Omental fat pad (tissue), 3 donors: ENCODE measurements at regions not wholly inside any gene's neighbourhood (a gene's known extent, or its start where the extent isn't known, plus 50 kb on each side); places are given as distances from the start of the nearest gene placed in this dataset.

Source experiments
- ATAC-seq: fragments of 150-250 bp; one replicate; pipeline ENCODE4 v1.9.1; 2016; ENCODE audit warnings: mild to moderate bottlenecking, moderate library complexity; ENCODE audit not compliant: low FRiP score
- DNase-seq: peaks from one replicate; pipeline ENCODE4 v3.0.0-alpha.2; 2019; ENCODE audit warnings: low spot score
- TF ChIP-seq, protein P1 (sequence below), 3 donors: fragments of 450-650 bp; IDR thresholded peaks; one replicate each; pipeline ENCODE4 v1.5.1; 2016 to 2017; ENCODE audit warnings: antibody characterized with exemption in 3 of 3, mild to moderate bottlenecking in 3 of 3, moderate library complexity in 2 of 3

- DNase-seq, result no peak
- ATAC-seq, result no peak
- TF ChIP-seq, protein P1, sequence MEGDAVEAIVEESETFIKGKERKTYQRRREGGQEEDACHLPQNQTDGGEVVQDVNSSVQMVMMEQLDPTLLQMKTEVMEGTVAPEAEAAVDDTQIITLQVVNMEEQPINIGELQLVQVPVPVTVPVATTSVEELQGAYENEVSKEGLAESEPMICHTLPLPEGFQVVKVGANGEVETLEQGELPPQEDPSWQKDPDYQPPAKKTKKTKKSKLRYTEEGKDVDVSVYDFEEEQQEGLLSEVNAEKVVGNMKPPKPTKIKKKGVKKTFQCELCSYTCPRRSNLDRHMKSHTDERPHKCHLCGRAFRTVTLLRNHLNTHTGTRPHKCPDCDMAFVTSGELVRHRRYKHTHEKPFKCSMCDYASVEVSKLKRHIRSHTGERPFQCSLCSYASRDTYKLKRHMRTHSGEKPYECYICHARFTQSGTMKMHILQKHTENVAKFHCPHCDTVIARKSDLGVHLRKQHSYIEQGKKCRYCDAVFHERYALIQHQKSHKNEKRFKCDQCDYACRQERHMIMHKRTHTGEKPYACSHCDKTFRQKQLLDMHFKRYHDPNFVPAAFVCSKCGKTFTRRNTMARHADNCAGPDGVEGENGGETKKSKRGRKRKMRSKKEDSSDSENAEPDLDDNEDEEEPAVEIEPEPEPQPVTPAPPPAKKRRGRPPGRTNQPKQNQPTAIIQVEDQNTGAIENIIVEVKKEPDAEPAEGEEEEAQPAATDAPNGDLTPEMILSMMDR (IDR thresholded peaks at IDR 0.05), result no peak
Observed at GRCh38 chr4:26133840-26134239, 187.0 kb upstream of the RBPJ start.

- ATAC-seq (no peak), DNase-seq (no peak)
- TF ChIP-seq, protein P1 (IDR thresholded peaks at IDR 0.05), result no peak
Observed at GRCh38 chr4:26135331-26135730, 185.5 kb upstream of the RBPJ start.

- TF ChIP-seq, protein P1 (IDR thresholded peaks at IDR 0.05), result no peak
- ATAC-seq (no peak), DNase-seq (no peak)
Observed at GRCh38 chr4:26136615-26137014, 184.2 kb upstream of the RBPJ start.

DNA sequence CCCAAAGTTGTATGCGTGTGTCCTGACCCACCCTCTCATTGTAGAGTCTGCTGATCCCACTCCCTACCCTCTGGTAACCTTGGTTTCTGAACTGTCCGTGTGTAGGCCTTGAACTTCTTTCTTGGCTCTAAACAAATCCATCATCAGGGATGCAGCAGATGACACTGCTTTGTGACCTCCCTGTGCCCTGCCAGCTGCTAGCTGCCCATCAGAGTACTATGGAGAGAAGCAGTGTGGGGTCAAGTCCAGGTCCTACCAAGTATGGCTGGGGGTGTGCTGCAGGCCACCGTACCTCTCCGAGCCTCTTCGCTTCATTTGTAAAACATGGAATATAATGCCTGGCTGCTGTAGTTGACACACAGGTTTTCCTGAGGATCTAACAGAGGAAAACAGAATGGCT lies 183.5 kb upstream of the RBPJ start:
- no peak for DNase-seq
- no peak for ATAC-seq
- TF ChIP-seq, protein P1 (IDR thresholded peaks at IDR 0.05), result no peak

GRCh38 chr4:26139310-26139924 lies 181.4 kb upstream of the RBPJ start:
- TF ChIP-seq, protein P1 (IDR thresholded peaks at IDR 0.05), result no peak
- ATAC-seq, result no peak
- no peak for DNase-seq

GRCh38 chr4:26140150-26140898 lies 180.5 kb upstream of the RBPJ start:
- no peak for DNase-seq
- ATAC-seq, result no peak
- TF ChIP-seq, protein P1 (IDR thresholded peaks at IDR 0.05), result no peak
